GM19025 (cell line): ENCODE measurements at regions not wholly inside any gene's neighbourhood (a gene's known extent, or its start where the extent isn't known, plus 50 kb on each side); places are given as distances from the start of the nearest gene placed in this dataset.

Experiments
- ATAC-seq: cut with Tn5 transposase; IDR thresholded peaks from one replicate; pipeline ENCODE4 v1.9.1; 2021; ENCODE audit warnings: mild to moderate bottlenecking, low read depth, moderate library complexity; ENCODE audit not compliant: unreplicated experiment

GRCh38 chr2:15731889-15732271 is 140.2 kb downstream of the DDX1 start:
- ATAC-seq = no peak

GRCh38 chr2:15732341-15733077 is 140.8 kb downstream of the DDX1 start:
- peak; percentile 87 for ATAC-seq

- ATAC-seq = no peak
These were observed 142.4 kb downstream of the DDX1 start for GRCh38 chr2:15733867-15734673.

GRCh38 chr2:15734674-15735483 is 143.2 kb downstream of the DDX1 start:
- no peak for ATAC-seq

- no peak for ATAC-seq
These were observed 144.0 kb downstream of the DDX1 start for GRCh38 chr2:15735484-15736326.

- ATAC-seq = no peak
These were observed 144.9 kb downstream of the DDX1 start for GRCh38 chr2:15736396-15737180.

GRCh38 chr2:15737314-15738224 is 145.9 kb downstream of the DDX1 start:
- no peak for ATAC-seq

- no peak for ATAC-seq
These were observed 146.5 kb downstream of the DDX1 start for GRCh38 chr2:15738225-15738546.

- no peak for ATAC-seq
These were observed 147.3 kb downstream of the DDX1 start for GRCh38 chr2:15738943-15739342.

GRCh38 chr2:15744820-15745219 is 153.2 kb downstream of the DDX1 start:
- ATAC-seq = no peak

- no peak for ATAC-seq
These were observed 153.7 kb downstream of the DDX1 start for GRCh38 chr2:15745350-15745749.

GRCh38 chr2:15745907-15746702 is 154.4 kb downstream of the DDX1 start:
- no peak for ATAC-seq

- no peak for ATAC-seq
These were observed 155.3 kb downstream of the DDX1 start for GRCh38 chr2:15746703-15747550.

GRCh38 chr2:15747603-15748471 is 156.2 kb downstream of the DDX1 start:
- ATAC-seq = no peak

GRCh38 chr2:15748736-15749323 is 157.2 kb downstream of the DDX1 start:
- ATAC-seq = no peak
